GM23338 (cell line): ENCODE measurements at regions not wholly inside any gene's neighbourhood (a gene's known extent, or its start where the extent isn't known, plus 50 kb on each side); places are given as distances from the start of the nearest gene placed in this dataset.

Source experiments
- ATAC-seq: fragments of 200-7000 bp; cut with Tn5 transposase; 3 replicates; pipeline ENCODE4 v1.9.1; 2020
- DNase-seq: peaks from one replicate; pipeline ENCODE4 v3.0.0-alpha.2; 2015; ENCODE audit warnings: low spot score
- H2AFZ ChIP-seq: fragments of 200-600 bp; sonication (generic); 2 replicates; pipeline ENCODE4 v1.8.0; 2016; ENCODE audit warnings: antibody characterized with exemption, mild to moderate bottlenecking, moderate library complexity
- H3F3A ChIP-seq: fragments of 200-600 bp; sonication (generic); replicated peaks from 2 replicates; pipeline ENCODE4 v1.8.0; 2017; ENCODE audit warnings: antibody characterized with exemption, mixed run types, low read depth
- H3K27ac ChIP-seq: fragments of 200-600 bp; sonication (generic); 2 replicates; pipeline ENCODE4 v1.6.1; 2016; ENCODE audit warnings: low read depth
- H3K27me3 ChIP-seq: fragments of 200-600 bp; sonication (generic); 2 replicates; pipeline ENCODE4 v1.8.0; 2016; ENCODE audit warnings: mild to moderate bottlenecking, mixed run types, moderate library complexity; ENCODE audit not compliant: insufficient read depth
- H3K36me3 ChIP-seq: fragments of 200-600 bp; sonication (generic); 2 replicates; pipeline ENCODE4 v1.8.0; 2016; ENCODE audit warnings: mild to moderate bottlenecking; ENCODE audit not compliant: insufficient read depth
- H3K4me1 ChIP-seq: fragments of 200-600 bp; sonication (generic); 2 replicates; pipeline ENCODE4 v1.8.0; 2016; ENCODE audit warnings: mild to moderate bottlenecking, moderate library complexity; ENCODE audit not compliant: insufficient read depth
- H3K4me2 ChIP-seq: fragments of 200-600 bp; sonication (generic); 2 replicates; pipeline ENCODE4 v1.7.1; 2017; ENCODE audit warnings: mixed run types
- H3K4me3 ChIP-seq: fragments of 200-600 bp; sonication (generic); 2 replicates; pipeline ENCODE4 v1.6.1; 2016; ENCODE audit warnings: mixed run types
- H3K79me2 ChIP-seq: fragments of 200-600 bp; sonication (generic); replicated peaks from 2 replicates; pipeline ENCODE4 v1.8.0; 2017; ENCODE audit warnings: mild to moderate bottlenecking; ENCODE audit not compliant: insufficient read depth
- H3K9me2 ChIP-seq: fragments of 200-600 bp; sonication (generic); 2 replicates; pipeline ENCODE4 v1.8.0; 2017; ENCODE audit not compliant: insufficient read depth
- H4K20me1 ChIP-seq: fragments of 200-600 bp; sonication (generic); replicated peaks from 2 replicates; pipeline ENCODE4 v1.8.0; 2017; ENCODE audit warnings: mild to moderate bottlenecking; ENCODE audit not compliant: insufficient read depth
- H3K27ac Mint-ChIP-seq: 2 replicates; pipeline ENCODE4 v1.8.0; 2020; ENCODE audit warnings: inconsistent platforms, mild to moderate bottlenecking, moderate library complexity, mixed read lengths
- H3K27me3 Mint-ChIP-seq: 3 replicates; pipeline ENCODE4 v1.8.0; 2022; ENCODE audit warnings: low read depth, mild to moderate bottlenecking, moderate library complexity, mixed read lengths, inconsistent platforms; ENCODE audit not compliant: insufficient read depth, poor library complexity
- H3K36me3 Mint-ChIP-seq: 3 replicates; pipeline ENCODE4 v1.8.0; 2021; ENCODE audit warnings: low read depth, mild to moderate bottlenecking, inconsistent platforms, moderate library complexity, mixed read lengths
- H3K4me1 Mint-ChIP-seq: 3 replicates; pipeline ENCODE4 v1.8.0; 2020; ENCODE audit warnings: mild to moderate bottlenecking, inconsistent platforms, mixed read lengths
- H3K4me3 Mint-ChIP-seq: 3 replicates; pipeline ENCODE4 v1.8.0; 2021; ENCODE audit warnings: moderate library complexity, mild to moderate bottlenecking, inconsistent platforms, mixed read lengths
- H3K9me3 Mint-ChIP-seq: 3 replicates; pipeline ENCODE4 v1.8.0; 2020; ENCODE audit warnings: moderate library complexity, mild to moderate bottlenecking, inconsistent platforms, mixed read lengths
- EZH2phosphoT487 ChIP-seq: fragments of 200-600 bp; sonication (generic); IDR thresholded peaks from one replicate; pipeline ENCODE4 v1.8.1; 2018; ENCODE audit warnings: antibody characterized with exemption; ENCODE audit not compliant: unreplicated experiment
- ZNF114 ChIP-seq: fragments of 250-450 bp; sonication (Bioruptor Pico); IDR thresholded peaks from 2 replicates; pipeline ENCODE4 v1.5.0; 2020; ENCODE audit warnings: mild to moderate bottlenecking, moderate library complexity
- TF ChIP-seq, protein P1 (sequence below): fragments of 250-450 bp; sonication (Bioruptor Pico); IDR thresholded peaks from 2 replicates; pipeline ENCODE4 v1.5.0; 2020; ENCODE audit warnings: mild to moderate bottlenecking, moderate library complexity
- TF ChIP-seq, protein P2 (sequence below): IDR thresholded peaks from 2 replicates; pipeline ENCODE4 v1.6.1; 2016; ENCODE audit warnings: antibody characterized with exemption
- TF ChIP-seq, protein P3 (sequence below): IDR thresholded peaks from one replicate; pipeline ENCODE4 v1.6.1; 2018; ENCODE audit warnings: antibody characterized with exemption; ENCODE audit not compliant: unreplicated experiment

DNA sequence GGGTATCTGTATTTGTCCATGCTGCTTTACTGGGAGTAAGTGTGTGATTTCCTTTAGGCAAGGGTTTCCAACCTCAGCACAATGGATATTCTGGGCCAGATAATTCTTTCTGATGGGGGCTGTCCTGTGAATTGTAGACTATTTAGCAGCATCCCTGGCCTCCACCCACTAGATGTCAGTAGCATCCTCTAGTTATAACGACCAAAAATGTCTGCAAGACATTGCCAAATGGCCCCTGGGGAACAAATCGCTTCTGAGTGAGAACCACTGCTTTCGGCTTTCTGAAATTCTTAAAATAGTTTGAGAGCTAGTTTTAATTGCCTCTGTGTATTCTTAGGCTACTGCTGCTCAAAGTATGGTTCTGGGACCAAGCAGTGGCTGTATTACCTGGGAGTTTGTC, 81.2 kb upstream of the GPM6B start (continued):
- TF ChIP-seq, protein P1, sequence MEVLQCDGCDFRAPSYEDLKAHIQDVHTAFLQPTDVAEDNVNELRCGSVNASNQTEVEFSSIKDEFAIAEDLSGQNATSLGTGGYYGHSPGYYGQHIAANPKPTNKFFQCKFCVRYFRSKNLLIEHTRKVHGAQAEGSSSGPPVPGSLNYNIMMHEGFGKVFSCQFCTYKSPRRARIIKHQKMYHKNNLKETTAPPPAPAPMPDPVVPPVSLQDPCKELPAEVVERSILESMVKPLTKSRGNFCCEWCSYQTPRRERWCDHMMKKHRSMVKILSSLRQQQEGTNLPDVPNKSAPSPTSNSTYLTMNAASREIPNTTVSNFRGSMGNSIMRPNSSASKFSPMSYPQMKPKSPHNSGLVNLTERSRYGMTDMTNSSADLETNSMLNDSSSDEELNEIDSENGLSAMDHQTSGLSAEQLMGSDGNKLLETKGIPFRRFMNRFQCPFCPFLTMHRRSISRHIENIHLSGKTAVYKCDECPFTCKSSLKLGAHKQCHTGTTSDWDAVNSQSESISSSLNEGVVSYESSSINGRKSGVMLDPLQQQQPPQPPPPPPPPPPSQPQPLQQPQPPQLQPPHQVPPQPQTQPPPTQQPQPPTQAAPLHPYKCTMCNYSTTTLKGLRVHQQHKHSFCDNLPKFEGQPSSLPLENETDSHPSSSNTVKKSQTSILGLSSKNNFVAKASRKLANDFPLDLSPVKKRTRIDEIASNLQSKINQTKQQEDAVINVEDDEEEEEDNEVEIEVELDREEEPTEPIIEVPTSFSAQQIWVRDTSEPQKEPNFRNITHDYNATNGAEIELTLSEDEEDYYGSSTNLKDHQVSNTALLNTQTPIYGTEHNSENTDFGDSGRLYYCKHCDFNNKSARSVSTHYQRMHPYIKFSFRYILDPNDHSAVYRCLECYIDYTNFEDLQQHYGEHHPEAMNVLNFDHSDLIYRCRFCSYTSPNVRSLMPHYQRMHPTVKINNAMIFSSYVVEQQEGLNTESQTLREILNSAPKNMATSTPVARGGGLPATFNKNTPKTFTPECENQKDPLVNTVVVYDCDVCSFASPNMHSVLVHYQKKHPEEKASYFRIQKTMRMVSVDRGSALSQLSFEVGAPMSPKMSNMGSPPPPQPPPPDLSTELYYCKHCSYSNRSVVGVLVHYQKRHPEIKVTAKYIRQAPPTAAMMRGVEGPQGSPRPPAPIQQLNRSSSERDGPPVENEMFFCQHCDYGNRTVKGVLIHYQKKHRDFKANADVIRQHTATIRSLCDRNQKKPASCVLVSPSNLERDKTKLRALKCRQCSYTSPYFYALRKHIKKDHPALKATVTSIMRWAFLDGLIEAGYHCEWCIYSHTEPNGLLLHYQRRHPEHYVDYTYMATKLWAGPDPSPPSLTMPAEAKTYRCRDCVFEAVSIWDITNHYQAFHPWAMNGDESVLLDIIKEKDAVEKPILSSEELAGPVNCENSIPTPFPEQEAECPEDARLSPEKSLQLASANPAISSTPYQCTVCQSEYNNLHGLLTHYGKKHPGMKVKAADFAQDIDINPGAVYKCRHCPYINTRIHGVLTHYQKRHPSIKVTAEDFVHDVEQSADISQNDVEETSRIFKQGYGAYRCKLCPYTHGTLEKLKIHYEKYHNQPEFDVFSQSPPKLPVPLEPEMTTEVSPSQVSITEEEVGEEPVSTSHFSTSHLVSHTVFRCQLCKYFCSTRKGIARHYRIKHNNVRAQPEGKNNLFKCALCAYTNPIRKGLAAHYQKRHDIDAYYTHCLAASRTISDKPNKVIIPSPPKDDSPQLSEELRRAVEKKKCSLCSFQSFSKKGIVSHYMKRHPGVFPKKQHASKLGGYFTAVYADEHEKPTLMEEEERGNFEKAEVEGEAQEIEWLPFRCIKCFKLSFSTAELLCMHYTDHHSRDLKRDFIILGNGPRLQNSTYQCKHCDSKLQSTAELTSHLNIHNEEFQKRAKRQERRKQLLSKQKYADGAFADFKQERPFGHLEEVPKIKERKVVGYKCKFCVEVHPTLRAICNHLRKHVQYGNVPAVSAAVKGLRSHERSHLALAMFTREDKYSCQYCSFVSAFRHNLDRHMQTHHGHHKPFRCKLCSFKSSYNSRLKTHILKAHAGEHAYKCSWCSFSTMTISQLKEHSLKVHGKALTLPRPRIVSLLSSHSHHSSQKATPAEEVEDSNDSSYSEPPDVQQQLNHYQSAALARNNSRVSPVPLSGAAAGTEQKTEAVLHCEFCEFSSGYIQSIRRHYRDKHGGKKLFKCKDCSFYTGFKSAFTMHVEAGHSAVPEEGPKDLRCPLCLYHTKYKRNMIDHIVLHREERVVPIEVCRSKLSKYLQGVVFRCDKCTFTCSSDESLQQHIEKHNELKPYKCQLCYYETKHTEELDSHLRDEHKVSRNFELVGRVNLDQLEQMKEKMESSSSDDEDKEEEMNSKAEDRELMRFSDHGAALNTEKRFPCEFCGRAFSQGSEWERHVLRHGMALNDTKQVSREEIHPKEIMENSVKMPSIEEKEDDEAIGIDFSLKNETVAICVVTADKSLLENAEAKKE: no peak

DNA sequence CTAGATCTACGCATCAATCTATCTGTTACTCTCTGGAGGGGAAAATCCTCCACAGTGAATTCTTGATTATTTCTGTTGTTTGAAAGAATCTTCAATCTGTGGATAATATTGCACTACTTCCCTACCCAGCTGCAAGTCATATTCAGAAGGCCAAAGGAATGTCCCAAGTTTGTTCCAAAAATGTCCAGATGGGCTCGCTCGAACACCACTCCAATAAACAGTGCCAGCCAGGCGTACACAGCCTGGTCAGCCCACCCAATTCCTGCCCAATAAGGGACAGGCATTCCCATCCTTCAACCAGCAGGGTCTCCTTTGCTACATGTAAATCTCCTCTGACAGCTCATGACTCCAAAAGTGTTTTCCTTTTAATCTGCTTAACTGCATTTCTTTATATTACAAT, 80.7 kb upstream of the GPM6B start:
- H3K4me1 ChIP-seq: peaks cover 12% of the 10 kb centered on the region
- no peak overlapping the region for H2AFZ ChIP-seq
- H4K20me1 ChIP-seq: no peaks in the 10 kb centered on the region
- no peak overlapping the region for H3K4me2 ChIP-seq
- H3K27ac Mint-ChIP-seq: no peak overlapping the region
- no peaks in the 10 kb centered on the region for H3K36me3 ChIP-seq
- DNase-seq (no peak), ATAC-seq (no peak)
- H3K27ac ChIP-seq: no peak overlapping the region
- H3K27me3 Mint-ChIP-seq: no peaks in the 10 kb centered on the region
- H3K79me2 ChIP-seq: peaks cover 92% of the 10 kb centered on the region
- no peaks in the 10 kb centered on the region for H3K9me2 ChIP-seq
- no peaks in the 10 kb centered on the region for H3K27me3 ChIP-seq
- TF ChIP-seq, protein P2, sequence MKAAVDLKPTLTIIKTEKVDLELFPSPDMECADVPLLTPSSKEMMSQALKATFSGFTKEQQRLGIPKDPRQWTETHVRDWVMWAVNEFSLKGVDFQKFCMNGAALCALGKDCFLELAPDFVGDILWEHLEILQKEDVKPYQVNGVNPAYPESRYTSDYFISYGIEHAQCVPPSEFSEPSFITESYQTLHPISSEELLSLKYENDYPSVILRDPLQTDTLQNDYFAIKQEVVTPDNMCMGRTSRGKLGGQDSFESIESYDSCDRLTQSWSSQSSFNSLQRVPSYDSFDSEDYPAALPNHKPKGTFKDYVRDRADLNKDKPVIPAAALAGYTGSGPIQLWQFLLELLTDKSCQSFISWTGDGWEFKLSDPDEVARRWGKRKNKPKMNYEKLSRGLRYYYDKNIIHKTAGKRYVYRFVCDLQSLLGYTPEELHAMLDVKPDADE: no peak
- TF ChIP-seq, protein P3, sequence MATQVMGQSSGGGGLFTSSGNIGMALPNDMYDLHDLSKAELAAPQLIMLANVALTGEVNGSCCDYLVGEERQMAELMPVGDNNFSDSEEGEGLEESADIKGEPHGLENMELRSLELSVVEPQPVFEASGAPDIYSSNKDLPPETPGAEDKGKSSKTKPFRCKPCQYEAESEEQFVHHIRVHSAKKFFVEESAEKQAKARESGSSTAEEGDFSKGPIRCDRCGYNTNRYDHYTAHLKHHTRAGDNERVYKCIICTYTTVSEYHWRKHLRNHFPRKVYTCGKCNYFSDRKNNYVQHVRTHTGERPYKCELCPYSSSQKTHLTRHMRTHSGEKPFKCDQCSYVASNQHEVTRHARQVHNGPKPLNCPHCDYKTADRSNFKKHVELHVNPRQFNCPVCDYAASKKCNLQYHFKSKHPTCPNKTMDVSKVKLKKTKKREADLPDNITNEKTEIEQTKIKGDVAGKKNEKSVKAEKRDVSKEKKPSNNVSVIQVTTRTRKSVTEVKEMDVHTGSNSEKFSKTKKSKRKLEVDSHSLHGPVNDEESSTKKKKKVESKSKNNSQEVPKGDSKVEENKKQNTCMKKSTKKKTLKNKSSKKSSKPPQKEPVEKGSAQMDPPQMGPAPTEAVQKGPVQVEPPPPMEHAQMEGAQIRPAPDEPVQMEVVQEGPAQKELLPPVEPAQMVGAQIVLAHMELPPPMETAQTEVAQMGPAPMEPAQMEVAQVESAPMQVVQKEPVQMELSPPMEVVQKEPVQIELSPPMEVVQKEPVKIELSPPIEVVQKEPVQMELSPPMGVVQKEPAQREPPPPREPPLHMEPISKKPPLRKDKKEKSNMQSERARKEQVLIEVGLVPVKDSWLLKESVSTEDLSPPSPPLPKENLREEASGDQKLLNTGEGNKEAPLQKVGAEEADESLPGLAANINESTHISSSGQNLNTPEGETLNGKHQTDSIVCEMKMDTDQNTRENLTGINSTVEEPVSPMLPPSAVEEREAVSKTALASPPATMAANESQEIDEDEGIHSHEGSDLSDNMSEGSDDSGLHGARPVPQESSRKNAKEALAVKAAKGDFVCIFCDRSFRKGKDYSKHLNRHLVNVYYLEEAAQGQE: no peak
- TF ChIP-seq ZNF114 (no peak), EZH2phosphoT487 (no peak)
- peaks cover 3% of the 10 kb centered on the region; the same call in 1 of the 3 replicates for H3K36me3 Mint-ChIP-seq
- H3K4me3 ChIP-seq: no peak overlapping the region
- peaks cover 8% of the 10 kb centered on the region for H3K4me1 Mint-ChIP-seq
- no peaks in the 10 kb centered on the region for H3K9me3 Mint-ChIP-seq
- H3K4me3 Mint-ChIP-seq: no peak overlapping the region
- H3F3A ChIP-seq: no peaks in the 10 kb centered on the region
